ENCODE measurements at regions not wholly inside any gene's neighbourhood (a gene's known extent, or its start where the extent isn't known, plus 50 kb on each side); places are given as distances from the start of the nearest gene placed in this dataset.

GRCh38 chr2:193580176-193580950 is 1385.6 kb upstream of the TMEFF2 start:
- ATAC-seq (no peak), DNase-seq (ENCODE audit: low spot score) (no peak)
- peaks cover 9% of the 10 kb centered on the region for H3K4me1 Mint-ChIP-seq
- no peak overlapping the region for H3K27ac Mint-ChIP-seq
- no peaks in the 10 kb centered on the region for H3K36me3 Mint-ChIP-seq
- CTCF ChIA-PET, result no interaction called here
- no peaks in the 10 kb centered on the region for H3K9me3 Mint-ChIP-seq
- POLR2A ChIA-PET, result no interaction called here
- H3K4me3 Mint-ChIP-seq, result no peak overlapping the region
- TF ChIP-seq TEAD1 (CRISPR knock-in tag; IDR thresholded peaks at IDR 0.05) (no peak), NR3C1 (CRISPR knock-in tag; conservative IDR thresholded peaks at IDR 0.05; ENCODE audit: low read depth) (no peak), SOX15 (CRISPR knock-in tag; IDR thresholded peaks at IDR 0.05) (no peak), HMGXB4 (CRISPR knock-in tag; IDR thresholded peaks at IDR 0.05) (no peak), PRRX2 (CRISPR knock-in tag; IDR thresholded peaks at IDR 0.05) (no peak), ETV6 (CRISPR knock-in tag; IDR thresholded peaks at IDR 0.05) (no peak), ZNF263 (CRISPR knock-in tag; IDR thresholded peaks at IDR 0.05; ENCODE audit: low read depth) (no peak), FOXP1 (CRISPR knock-in tag; IDR thresholded peaks at IDR 0.05; ENCODE audit: borderline replicate concordance) (no peak), ZNF396 (CRISPR knock-in tag; IDR thresholded peaks at IDR 0.05; ENCODE audit: borderline replicate concordance) (no peak), SMAD3 (CRISPR knock-in tag; IDR thresholded peaks at IDR 0.05; ENCODE audit: borderline replicate concordance) (no peak), AFF4 (CRISPR knock-in tag; IDR thresholded peaks at IDR 0.05; ENCODE audit: borderline replicate concordance) (no peak), NFATC4 (CRISPR knock-in tag; IDR thresholded peaks at IDR 0.05) (no peak), CTCF (IDR thresholded peaks at IDR 0.05) (no peak), GTF2I (CRISPR knock-in tag; conservative IDR thresholded peaks at IDR 0.05) (no peak), MYBL2 (CRISPR knock-in tag; IDR thresholded peaks at IDR 0.05) (no peak)
- H3K27me3 Mint-ChIP-seq (ENCODE audit: low read depth), result no peaks in the 10 kb centered on the region

GRCh38 chr2:193566886-193567285 is 1372.2 kb upstream of the TMEFF2 start:
- ChIA-PET POLR2A (no interaction called here), CTCF (no interaction called here)
- ATAC-seq, result no peak
- H3K4me1 Mint-ChIP-seq, result no peaks in the 10 kb centered on the region
- no peaks in the 10 kb centered on the region for H3K27me3 Mint-ChIP-seq (ENCODE audit: low read depth)
- no peak for TF ChIP-seq TEAD4 (CRISPR knock-in tag; IDR thresholded peaks at IDR 0.05)
- TF ChIP-seq KAT7 (CRISPR knock-in tag; IDR thresholded peaks at IDR 0.05; ENCODE audit: borderline replicate concordance), result no peak
- no peak for TF ChIP-seq OVOL2 (CRISPR knock-in tag; IDR thresholded peaks at IDR 0.05; ENCODE audit: borderline replicate concordance)
- TF ChIP-seq CBFB (CRISPR knock-in tag; IDR thresholded peaks at IDR 0.05; ENCODE audit: low read depth), result no peak
- no peak for TF ChIP-seq ZNF232 (CRISPR knock-in tag; IDR thresholded peaks at IDR 0.05)
- no peak for TF ChIP-seq TCF7 (CRISPR knock-in tag; IDR thresholded peaks at IDR 0.05; ENCODE audit: low read depth)
- no peak for TF ChIP-seq ATF2 (CRISPR knock-in tag; IDR thresholded peaks at IDR 0.05; ENCODE audit: borderline replicate concordance, low read depth)
- no peak for TF ChIP-seq FOXK1 (CRISPR knock-in tag; IDR thresholded peaks at IDR 0.05)
- TF ChIP-seq IRF1 (CRISPR knock-in tag; IDR thresholded peaks at IDR 0.05), result no peak
- no peak overlapping the region for H3K27ac Mint-ChIP-seq
- H3K4me3 Mint-ChIP-seq, result no peak overlapping the region
- no peak for DNase-seq (ENCODE audit: low spot score)
- no peaks in the 10 kb centered on the region for H3K36me3 Mint-ChIP-seq
- no peaks in the 10 kb centered on the region for H3K9me3 Mint-ChIP-seq

Measured in WTC11 (cell line).